ENCODE measurements at regions not wholly inside any gene's neighbourhood (a gene's known extent, or its start where the extent isn't known, plus 50 kb on each side); places are given as distances from the start of the nearest gene placed in this dataset.

DNA sequence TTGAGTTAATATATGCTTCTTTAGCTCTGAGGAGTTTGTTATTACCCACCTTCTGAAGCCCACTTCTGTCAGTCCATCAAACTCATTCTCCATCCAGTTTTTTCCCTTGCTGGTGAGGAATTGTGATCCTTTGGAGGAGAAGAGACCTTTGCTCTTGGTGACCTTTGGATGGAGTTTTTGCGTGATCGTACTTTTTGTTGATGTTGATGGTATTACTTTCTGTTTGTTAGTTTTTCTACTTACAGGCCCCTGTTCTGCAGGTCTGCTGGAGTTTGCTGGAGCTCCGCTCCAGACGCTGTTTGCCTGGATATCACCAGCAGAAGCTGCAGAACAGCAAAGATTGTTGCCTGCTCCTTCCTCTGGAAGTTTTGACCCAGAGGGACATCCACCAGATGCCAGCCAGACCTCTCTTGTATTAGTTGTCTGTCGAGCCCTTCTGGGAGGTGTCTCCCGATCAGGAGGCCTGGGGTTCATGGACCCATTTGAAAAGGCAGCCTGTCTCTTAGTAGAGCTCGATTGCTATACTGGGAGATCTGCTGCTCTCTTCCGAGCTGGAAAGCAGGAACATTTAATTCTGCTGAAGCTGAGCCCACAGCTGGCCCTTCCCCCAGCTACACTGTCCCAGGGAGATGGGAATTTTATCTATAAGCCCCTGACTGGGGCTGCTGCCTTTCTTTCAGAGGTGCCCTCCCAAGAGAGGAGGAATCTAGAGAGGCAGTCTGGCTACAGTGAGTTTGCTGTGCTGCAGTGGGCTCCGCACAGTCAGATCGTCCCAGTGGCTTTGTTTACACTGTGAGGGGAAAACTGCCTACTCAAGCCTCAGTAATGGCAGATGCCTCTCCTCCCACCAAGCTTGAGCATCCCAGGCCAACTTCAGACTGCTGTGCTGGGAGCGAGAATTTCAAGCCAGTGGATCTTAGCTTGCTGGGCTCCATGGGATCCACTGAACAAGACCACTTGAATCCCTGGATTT is 445.5 kb downstream of the MAN2A1 start:
- Histone ChIP-seq H3K4me1 (no peaks in the 10 kb centered on the region), H3K36me3 (no peaks in the 10 kb centered on the region), H3K27ac (no peak overlapping the region), H3K9me3 (no peaks in the 10 kb centered on the region), H3K27me3 (no peaks in the 10 kb centered on the region), H3K4me3 (replicated peaks in 1 of 3) (no peak overlapping the region)
- intact Hi-C loops (cut with DNase I) = no loop called here
- no peak for TF ChIP-seq POLR2A (IDR thresholded peaks at IDR 0.05)
- TF ChIP-seq, protein P1, sequence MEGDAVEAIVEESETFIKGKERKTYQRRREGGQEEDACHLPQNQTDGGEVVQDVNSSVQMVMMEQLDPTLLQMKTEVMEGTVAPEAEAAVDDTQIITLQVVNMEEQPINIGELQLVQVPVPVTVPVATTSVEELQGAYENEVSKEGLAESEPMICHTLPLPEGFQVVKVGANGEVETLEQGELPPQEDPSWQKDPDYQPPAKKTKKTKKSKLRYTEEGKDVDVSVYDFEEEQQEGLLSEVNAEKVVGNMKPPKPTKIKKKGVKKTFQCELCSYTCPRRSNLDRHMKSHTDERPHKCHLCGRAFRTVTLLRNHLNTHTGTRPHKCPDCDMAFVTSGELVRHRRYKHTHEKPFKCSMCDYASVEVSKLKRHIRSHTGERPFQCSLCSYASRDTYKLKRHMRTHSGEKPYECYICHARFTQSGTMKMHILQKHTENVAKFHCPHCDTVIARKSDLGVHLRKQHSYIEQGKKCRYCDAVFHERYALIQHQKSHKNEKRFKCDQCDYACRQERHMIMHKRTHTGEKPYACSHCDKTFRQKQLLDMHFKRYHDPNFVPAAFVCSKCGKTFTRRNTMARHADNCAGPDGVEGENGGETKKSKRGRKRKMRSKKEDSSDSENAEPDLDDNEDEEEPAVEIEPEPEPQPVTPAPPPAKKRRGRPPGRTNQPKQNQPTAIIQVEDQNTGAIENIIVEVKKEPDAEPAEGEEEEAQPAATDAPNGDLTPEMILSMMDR (IDR thresholded peaks at IDR 0.05) = no peak
- 77 to 85% methylated on average over 10 of the region's 11 CpGs for WGBS, 2 donors
- DNase-seq = no peak

DNA sequence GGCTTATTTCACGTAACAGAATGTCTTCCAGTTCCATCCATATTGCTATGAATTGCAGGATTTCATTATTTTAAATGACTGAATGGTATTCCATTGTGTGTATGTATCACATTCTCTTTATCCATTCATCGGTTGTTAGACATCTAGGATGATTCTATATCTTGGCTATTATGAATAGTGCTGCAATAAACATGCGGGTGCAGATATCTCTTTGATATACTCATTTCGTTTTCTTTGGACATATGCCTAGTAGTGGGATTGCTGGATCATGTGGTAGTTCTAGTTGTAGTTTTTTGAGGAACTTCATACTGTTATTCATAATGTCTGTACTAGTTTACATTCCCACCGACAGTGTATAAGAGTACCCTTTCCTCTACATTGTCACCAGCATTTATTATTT is 460.5 kb downstream of the MAN2A1 start:
- TF ChIP-seq, protein P1 (IDR thresholded peaks at IDR 0.05) = no peak

DNA sequence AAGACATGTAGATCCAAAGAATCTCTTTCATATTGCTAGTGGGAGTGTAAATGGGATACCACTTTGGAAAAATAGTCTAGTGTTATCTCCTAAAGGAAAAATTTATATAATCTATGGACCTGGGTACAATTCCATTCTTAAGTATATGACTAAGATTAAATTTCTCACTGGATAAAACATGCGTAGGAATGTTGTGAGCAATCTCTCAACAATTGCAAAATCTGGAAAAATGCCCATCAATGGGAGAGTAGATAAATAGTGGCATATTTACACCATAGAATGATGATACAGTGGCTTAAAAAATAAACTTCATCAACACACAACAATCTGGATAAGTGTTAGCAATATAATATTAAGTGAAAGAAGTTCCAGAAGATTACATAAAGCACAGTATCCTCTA is 469.5 kb downstream of the MAN2A1 start:
- Histone ChIP-seq H3K4me1 (no peaks in the 10 kb centered on the region), H3K27ac (no peak overlapping the region), H3K4me3 (replicated peaks in 1 of 3) (no peak overlapping the region), H3K36me3 (no peaks in the 10 kb centered on the region), H3K9me3 (no peaks in the 10 kb centered on the region), H3K27me3 (no peaks in the 10 kb centered on the region)
- no peak for DNase-seq
- intact Hi-C loops (cut with DNase I) = no loop called here
- 94% methylated on average over 1 of the region's 1 CpG for WGBS, 2 donors
- TF ChIP-seq, protein P1 (IDR thresholded peaks at IDR 0.05) = no peak
- TF ChIP-seq POLR2A (IDR thresholded peaks at IDR 0.05) = no peak

More for the DNA sequence above, 460.5 kb downstream of the MAN2A1 start:
- Histone ChIP-seq H3K4me1 (no peaks in the 10 kb centered on the region), H3K27ac (no peak overlapping the region), H3K4me3 (replicated peaks in 1 of 3) (no peak overlapping the region), H3K9me3 (no peaks in the 10 kb centered on the region), H3K36me3 (no peaks in the 10 kb centered on the region), H3K27me3 (no peaks in the 10 kb centered on the region)
- DNase-seq = no peak
- 79 to 81% methylated on average over 5 of the region's 5 CpGs for WGBS, 2 donors
- intact Hi-C loops (cut with DNase I) = no loop called here

DNA sequence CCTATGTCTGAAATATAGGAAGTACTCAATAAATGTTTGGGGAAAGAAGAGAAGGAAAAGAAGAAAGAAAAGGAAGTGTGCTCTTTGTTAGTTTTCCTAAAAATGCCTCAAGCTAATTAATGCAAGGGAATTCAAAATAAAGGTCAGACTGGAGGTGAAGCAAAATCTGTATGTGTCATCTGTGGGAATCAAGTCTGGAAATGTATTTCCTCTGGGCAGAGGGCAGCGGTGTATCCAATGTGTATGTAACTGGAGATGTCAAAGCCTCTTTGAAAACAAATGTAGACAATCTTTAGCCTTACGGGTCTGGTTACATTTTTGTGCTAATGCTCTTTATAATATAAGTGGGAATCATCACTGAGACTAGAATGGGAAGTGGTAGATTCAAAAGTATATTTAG is 471.4 kb downstream of the MAN2A1 start:
- 85 to 86% methylated on average over 2 of the region's 2 CpGs for WGBS, 2 donors
- intact Hi-C loops (cut with DNase I) = no loop called here

DNA sequence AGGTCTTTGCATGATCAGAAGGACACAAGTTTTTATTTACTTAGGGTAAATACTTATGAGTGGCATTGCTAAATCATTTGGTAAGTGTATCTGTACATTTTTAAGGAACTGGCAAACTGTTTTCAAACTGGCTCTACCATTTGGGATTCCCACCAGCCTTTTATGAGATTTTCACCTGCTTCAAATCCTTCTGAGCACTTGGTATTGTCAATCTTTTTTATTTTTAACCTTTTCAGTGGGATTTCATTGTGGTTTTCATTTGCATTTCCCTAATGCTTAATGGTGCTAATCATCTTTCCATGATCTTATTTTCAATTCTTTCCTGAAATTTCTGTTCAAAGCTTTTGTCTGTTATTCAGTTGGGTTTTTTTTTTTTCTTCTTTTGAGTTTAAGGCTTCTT is 475.6 kb downstream of the MAN2A1 start:
- Histone ChIP-seq H3K9me3 (no peaks in the 10 kb centered on the region), H3K4me3 (replicated peaks in 1 of 3) (no peak overlapping the region), H3K27me3 (no peaks in the 10 kb centered on the region), H3K4me1 (no peaks in the 10 kb centered on the region), H3K27ac (no peak overlapping the region), H3K36me3 (no peaks in the 10 kb centered on the region)
- no peak for DNase-seq
- TF ChIP-seq, protein P1 (IDR thresholded peaks at IDR 0.05) = no peak
- no peak for TF ChIP-seq POLR2A (IDR thresholded peaks at IDR 0.05)
- intact Hi-C loops (cut with DNase I) = no loop called here

More for the DNA sequence above, 471.4 kb downstream of the MAN2A1 start:
- H3K27ac ChIP-seq = no peak overlapping the region
- no peak overlapping the region for H3K4me3 ChIP-seq (replicated peaks in 1 of 3)
- no peaks in the 10 kb centered on the region for H3K9me3 ChIP-seq
- H3K4me1 ChIP-seq = no peaks in the 10 kb centered on the region
- no peaks in the 10 kb centered on the region for H3K27me3 ChIP-seq
- TF ChIP-seq, protein P1 (IDR thresholded peaks at IDR 0.05) = no peak
- TF ChIP-seq POLR2A (IDR thresholded peaks at IDR 0.05) = no peak
- DNase-seq = no peak
- no peaks in the 10 kb centered on the region for H3K36me3 ChIP-seq
